Endothelial cell (in vitro differentiated cells): ENCODE measurements at regions not wholly inside any gene's neighbourhood (a gene's known extent, or its start where the extent isn't known, plus 50 kb on each side); places are given as distances from the start of the nearest gene placed in this dataset.
A peak's percentile ranks its signal among the peaks of the same experiment; 100 is the strongest.

Source experiments
- DNase-seq: peaks from one replicate; pipeline ENCODE4 v3.0.0; 2021; ENCODE audit warnings: low spot score
- H3K27ac Mint-ChIP-seq: one replicate; pipeline ENCODE4 v1.8.0; 2021; ENCODE audit warnings: mixed read lengths, inconsistent platforms; ENCODE audit not compliant: unreplicated experiment
- H3K27me3 Mint-ChIP-seq: one replicate; pipeline ENCODE4 v1.8.0; 2021; ENCODE audit warnings: mild to moderate bottlenecking, moderate library complexity, mixed read lengths, inconsistent platforms; ENCODE audit not compliant: unreplicated experiment
- H3K36me3 Mint-ChIP-seq: one replicate; pipeline ENCODE4 v1.8.0; 2021; ENCODE audit warnings: mild to moderate bottlenecking, low read depth, mixed read lengths, inconsistent platforms; ENCODE audit not compliant: unreplicated experiment
- H3K4me1 Mint-ChIP-seq: one replicate; pipeline ENCODE4 v1.8.0; 2021; ENCODE audit warnings: mild to moderate bottlenecking, mixed read lengths, inconsistent platforms; ENCODE audit not compliant: unreplicated experiment
- H3K4me3 Mint-ChIP-seq: one replicate; pipeline ENCODE4 v1.8.0; 2021; ENCODE audit warnings: mild to moderate bottlenecking, mixed read lengths, inconsistent platforms; ENCODE audit not compliant: unreplicated experiment
- H3K9me3 Mint-ChIP-seq: one replicate; pipeline ENCODE4 v1.8.0; 2021; ENCODE audit warnings: mixed read lengths, inconsistent platforms; ENCODE audit not compliant: unreplicated experiment
- TF ChIP-seq, protein P1 (sequence below): fragments of 200-600 bp; sonication (generic); IDR thresholded peaks from one replicate; pipeline ENCODE4 v1.5.0; 2021; ENCODE audit warnings: antibody characterized with exemption; ENCODE audit not compliant: unreplicated experiment

DNA sequence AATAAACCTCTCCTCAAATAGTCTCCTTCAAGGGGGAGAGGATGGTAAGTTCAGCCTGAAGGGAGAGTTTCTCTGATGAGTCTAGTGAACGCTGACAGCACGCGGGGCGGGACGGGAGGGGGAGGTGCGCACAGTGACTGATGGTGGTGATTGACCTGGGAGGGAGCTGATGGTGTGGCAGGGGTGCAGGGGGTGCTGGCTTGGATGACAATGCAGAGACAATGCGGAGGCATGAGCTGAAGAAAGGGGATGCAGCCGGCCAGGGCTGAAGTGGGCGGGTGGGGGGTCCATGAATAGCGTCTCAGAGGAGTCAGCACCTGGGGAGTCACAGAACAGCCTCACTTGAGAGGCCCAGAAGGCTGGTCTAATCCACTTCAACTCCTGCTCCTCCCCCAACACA, 142.5 kb upstream of the PJA1 start:
- Mint-ChIP-seq H3K4me3 (no peak overlapping the region), H3K9me3 (no peaks in the 10 kb centered on the region), H3K4me1 (no peaks in the 10 kb centered on the region), H3K27me3 (peaks cover 2% of the 10 kb centered on the region), H3K36me3 (no peaks in the 10 kb centered on the region), H3K27ac (no peak overlapping the region)
- TF ChIP-seq, protein P1, sequence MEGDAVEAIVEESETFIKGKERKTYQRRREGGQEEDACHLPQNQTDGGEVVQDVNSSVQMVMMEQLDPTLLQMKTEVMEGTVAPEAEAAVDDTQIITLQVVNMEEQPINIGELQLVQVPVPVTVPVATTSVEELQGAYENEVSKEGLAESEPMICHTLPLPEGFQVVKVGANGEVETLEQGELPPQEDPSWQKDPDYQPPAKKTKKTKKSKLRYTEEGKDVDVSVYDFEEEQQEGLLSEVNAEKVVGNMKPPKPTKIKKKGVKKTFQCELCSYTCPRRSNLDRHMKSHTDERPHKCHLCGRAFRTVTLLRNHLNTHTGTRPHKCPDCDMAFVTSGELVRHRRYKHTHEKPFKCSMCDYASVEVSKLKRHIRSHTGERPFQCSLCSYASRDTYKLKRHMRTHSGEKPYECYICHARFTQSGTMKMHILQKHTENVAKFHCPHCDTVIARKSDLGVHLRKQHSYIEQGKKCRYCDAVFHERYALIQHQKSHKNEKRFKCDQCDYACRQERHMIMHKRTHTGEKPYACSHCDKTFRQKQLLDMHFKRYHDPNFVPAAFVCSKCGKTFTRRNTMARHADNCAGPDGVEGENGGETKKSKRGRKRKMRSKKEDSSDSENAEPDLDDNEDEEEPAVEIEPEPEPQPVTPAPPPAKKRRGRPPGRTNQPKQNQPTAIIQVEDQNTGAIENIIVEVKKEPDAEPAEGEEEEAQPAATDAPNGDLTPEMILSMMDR = no peak
- no peak for DNase-seq

DNA sequence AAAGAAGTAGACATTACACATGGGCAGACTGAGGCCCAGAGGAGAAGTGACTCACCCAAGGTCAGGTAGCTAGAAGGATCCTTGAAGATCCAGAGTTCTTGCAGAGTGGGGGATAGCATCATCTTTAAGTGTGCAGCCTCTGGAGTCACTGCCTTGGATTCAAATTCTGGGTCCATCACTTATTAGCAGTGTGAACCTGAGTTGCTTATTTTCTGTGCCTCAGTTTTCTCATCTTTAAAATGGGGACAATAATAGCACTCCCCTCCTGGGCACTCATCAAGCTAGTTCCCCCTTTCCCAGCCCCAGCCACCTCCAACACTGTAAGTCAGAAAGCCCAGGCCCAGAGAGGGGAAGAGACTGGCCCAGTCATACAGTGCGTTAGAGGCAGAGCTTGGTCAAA, 141.8 kb upstream of the PJA1 start:
- DNase-seq = no peak
- Mint-ChIP-seq H3K9me3 (no peaks in the 10 kb centered on the region), H3K27ac (no peak overlapping the region), H3K4me3 (no peak overlapping the region), H3K36me3 (no peaks in the 10 kb centered on the region), H3K27me3 (peaks cover 2% of the 10 kb centered on the region), H3K4me1 (no peaks in the 10 kb centered on the region)
- TF ChIP-seq, protein P1 = no peak

DNA sequence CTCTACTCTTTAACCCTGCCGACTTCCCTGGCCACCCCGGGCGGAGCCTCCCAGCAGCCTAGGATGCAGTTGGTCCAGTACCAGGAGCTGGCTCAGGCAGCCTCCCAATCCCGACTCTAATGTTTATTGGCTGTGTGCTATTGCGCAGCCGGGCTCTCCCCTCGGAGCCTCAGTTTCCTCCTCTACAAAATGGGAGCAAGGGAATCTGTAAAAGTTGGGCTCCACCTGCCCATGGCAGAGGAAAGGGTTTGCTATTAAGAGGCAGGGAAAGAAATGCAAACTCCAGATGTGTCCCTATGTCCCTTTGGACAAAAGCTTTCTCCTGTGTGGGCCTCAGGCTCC, 140.8 kb upstream of the PJA1 start:
- TF ChIP-seq, protein P1 = no peak
- no peaks in the 10 kb centered on the region for H3K4me1 Mint-ChIP-seq
- peaks cover 2% of the 10 kb centered on the region for H3K27me3 Mint-ChIP-seq
- DNase-seq = no peak
- H3K27ac Mint-ChIP-seq = no peak overlapping the region
- H3K4me3 Mint-ChIP-seq = no peak overlapping the region
- no peaks in the 10 kb centered on the region for H3K36me3 Mint-ChIP-seq
- no peaks in the 10 kb centered on the region for H3K9me3 Mint-ChIP-seq

DNA sequence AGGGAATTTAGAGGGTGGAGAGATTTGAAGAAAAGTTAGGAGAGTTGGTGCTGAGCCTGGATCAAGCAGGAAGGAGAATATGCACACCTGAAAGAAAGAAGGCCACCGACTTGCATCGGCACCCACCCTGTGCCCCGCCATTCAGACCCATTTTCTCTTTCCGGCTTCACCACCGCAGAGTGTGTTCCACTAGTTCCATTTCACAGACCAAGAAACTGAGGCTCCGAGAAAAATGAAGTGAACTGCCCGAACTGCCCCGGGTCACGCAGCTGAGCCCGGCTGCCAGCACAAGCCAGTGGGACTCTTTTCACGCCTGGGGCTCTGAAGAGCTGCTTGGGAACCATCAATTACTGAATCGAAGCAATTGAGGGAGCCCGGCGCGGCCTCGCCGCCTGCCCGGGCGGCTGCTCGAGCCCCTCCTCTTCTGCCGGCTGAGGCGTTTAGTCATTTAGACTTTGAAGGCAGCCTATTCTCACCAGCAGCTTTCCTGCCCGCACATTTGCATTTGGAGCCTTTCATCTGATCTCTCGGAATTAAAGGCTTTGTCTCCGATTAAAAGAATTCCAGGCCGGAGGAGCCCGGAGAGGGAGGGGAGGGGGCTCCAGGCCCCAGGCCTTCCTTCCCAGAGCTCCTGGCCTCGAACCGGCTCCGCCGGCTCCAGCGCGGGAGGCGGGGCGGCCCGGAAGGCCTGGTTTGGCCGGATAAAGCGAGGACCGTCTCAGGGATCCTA, 140.2 kb upstream of the PJA1 start:
- H3K4me1 Mint-ChIP-seq = no peaks in the 10 kb centered on the region
- peaks cover 2% of the 10 kb centered on the region for H3K27me3 Mint-ChIP-seq
- no peak overlapping the region for H3K27ac Mint-ChIP-seq
- no peak overlapping the region for H3K4me3 Mint-ChIP-seq
- no peaks in the 10 kb centered on the region for H3K36me3 Mint-ChIP-seq
- no peaks in the 10 kb centered on the region for H3K9me3 Mint-ChIP-seq
- DNase-seq = peak; percentile 6
- TF ChIP-seq, protein P1 = no peak

DNA sequence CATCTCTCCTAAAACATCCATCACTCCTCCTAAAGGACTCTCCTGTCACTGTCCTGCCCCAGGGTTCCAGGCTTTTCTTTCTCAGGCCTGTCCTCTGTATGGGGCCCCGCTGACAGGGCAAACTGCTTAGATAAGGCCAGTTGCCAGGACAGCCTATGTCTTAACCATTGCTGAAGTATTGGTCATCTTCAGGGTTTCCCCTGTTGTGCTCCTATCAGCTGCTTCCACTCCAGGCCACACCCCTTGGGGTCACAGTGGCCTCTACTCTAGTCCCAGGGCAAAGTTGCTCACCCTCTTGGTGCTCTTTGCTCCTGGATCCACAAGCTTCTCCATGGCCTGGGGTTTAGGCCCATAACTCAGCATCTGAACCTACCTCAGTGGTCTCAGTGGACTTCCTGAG, 138.0 kb upstream of the PJA1 start:
- Mint-ChIP-seq H3K27ac (no peak overlapping the region), H3K27me3 (peaks cover 2% of the 10 kb centered on the region), H3K4me1 (no peaks in the 10 kb centered on the region), H3K9me3 (no peaks in the 10 kb centered on the region), H3K4me3 (no peak overlapping the region), H3K36me3 (no peaks in the 10 kb centered on the region)
- TF ChIP-seq, protein P1 = no peak
- DNase-seq = no peak
